Mesenchymal stem cell (in vitro differentiated cells and primary cell): ENCODE measurements at regions not wholly inside any gene's neighbourhood (a gene's known extent, or its start where the extent isn't known, plus 50 kb on each side); places are given as distances from the start of the nearest gene placed in this dataset.

Experiments
- DNase-seq: peaks from one replicate; pipeline ENCODE4 v3.0.0-alpha.2; 2013
- H2AFZ ChIP-seq: one replicate; pipeline ENCODE4 v1.6.1; 2013; ENCODE audit warnings: low read depth, mild to moderate bottlenecking, control low read depth, inconsistent platforms, low read length, moderate library complexity
- H2AK5ac ChIP-seq: 2 replicates; pipeline ENCODE4 v1.6.1; 2013; ENCODE audit warnings: low read length, moderate library complexity, mild to moderate bottlenecking, inconsistent platforms; ENCODE audit not compliant: severe bottlenecking
- H2BK120ac ChIP-seq: one replicate; pipeline ENCODE4 v1.6.1; 2013; ENCODE audit warnings: low read depth, mild to moderate bottlenecking, inconsistent platforms, low read length, moderate library complexity
- H2BK12ac ChIP-seq, 2 experiments: one replicate each; pipeline ENCODE4 v1.6.1; 2013; ENCODE audit warnings: inconsistent platforms in 2 of 2, low read length in 2 of 2, mild to moderate bottlenecking in 2 of 2, moderate library complexity in 2 of 2, control low read depth in 1 of 2
- H2BK15ac ChIP-seq: one replicate; pipeline ENCODE4 v1.6.1; 2013; ENCODE audit warnings: mild to moderate bottlenecking, low read depth, inconsistent platforms; ENCODE audit not compliant: poor library complexity, severe bottlenecking
- H2BK5ac ChIP-seq: 2 replicates; pipeline ENCODE4 v1.6.1; 2013; ENCODE audit warnings: low read depth, mild to moderate bottlenecking, low read length, control low read depth, inconsistent platforms; ENCODE audit not compliant: poor library complexity, severe bottlenecking
- H3K14ac ChIP-seq, 2 experiments: one replicate each; pipeline ENCODE4 v1.6.1; 2013; ENCODE audit warnings: inconsistent platforms in 2 of 2, low read length in 2 of 2, control low read depth in 1 of 2, mild to moderate bottlenecking in 1 of 2, moderate library complexity in 1 of 2
- H3K18ac ChIP-seq, 2 experiments: one replicate each; pipeline ENCODE4 v1.6.1; 2013; ENCODE audit warnings: inconsistent platforms in 2 of 2, low read length in 2 of 2, control low read depth in 1 of 2, low read depth in 1 of 2, mild to moderate bottlenecking in 1 of 2
- H3K23ac ChIP-seq, 2 experiments: one replicate each; pipeline ENCODE4 v1.6.1; 2013; ENCODE audit warnings: inconsistent platforms in 2 of 2, low read length in 2 of 2, mild to moderate bottlenecking in 2 of 2, moderate library complexity in 2 of 2, control low read depth in 1 of 2
- H3K27ac ChIP-seq: 2 replicates; pipeline ENCODE4 v1.5.1; 2013; ENCODE audit warnings: mild to moderate bottlenecking, moderate library complexity, low read length, control low read depth, inconsistent platforms; ENCODE audit not compliant: poor library complexity, severe bottlenecking
- H3K27me3 ChIP-seq, 2 experiments: 2 replicates each; pipeline versions ENCODE4 v1.6.1 to v1.7.0; 2013; ENCODE audit warnings: low read length in 2 of 2, mild to moderate bottlenecking in 2 of 2, moderate library complexity in 2 of 2, control low read depth in 1 of 2, inconsistent platforms in 1 of 2; ENCODE audit not compliant: control insufficient read depth in 1 of 2, insufficient read depth in 1 of 2
- H3K36me3 ChIP-seq, 2 experiments: 2 replicates each; pipeline versions ENCODE4 v1.6.1 to v1.7.0; 2013; ENCODE audit warnings: low read length in 2 of 2, control low read depth in 1 of 2, inconsistent platforms in 1 of 2, low read depth in 1 of 2, mild to moderate bottlenecking in 1 of 2; ENCODE audit not compliant: insufficient read depth in 2 of 2, control insufficient read depth in 1 of 2
- H3K4ac ChIP-seq, 2 experiments: one replicate each; pipeline ENCODE4 v1.6.1; 2013; ENCODE audit warnings: inconsistent platforms in 2 of 2, low read length in 2 of 2, mild to moderate bottlenecking in 2 of 2, moderate library complexity in 2 of 2, control low read depth in 1 of 2, low read depth in 1 of 2
- H3K4me1 ChIP-seq: 2 replicates; pipeline ENCODE4 v1.6.1; 2013; ENCODE audit warnings: low read depth, low read length, control low read depth; ENCODE audit not compliant: control insufficient read depth, insufficient read depth
- H3K4me2 ChIP-seq: 2 replicates; pipeline ENCODE4 v1.6.1; 2013; ENCODE audit warnings: low read length, mild to moderate bottlenecking, inconsistent platforms; ENCODE audit not compliant: poor library complexity, severe bottlenecking
- H3K4me3 ChIP-seq, 2 experiments: 2 replicates each; pipeline versions ENCODE4 v1.5.1 to v1.7.0; 2013; ENCODE audit warnings: low read length in 2 of 2, mild to moderate bottlenecking in 2 of 2, control low read depth in 1 of 2, low read depth in 1 of 2; ENCODE audit not compliant: insufficient read depth in 1 of 2
- H3K79me1 ChIP-seq: replicated peaks from 2 replicates; pipeline ENCODE4 v1.6.1; 2013; ENCODE audit warnings: mild to moderate bottlenecking, control low read depth, low read length, inconsistent platforms; ENCODE audit not compliant: poor library complexity, severe bottlenecking
- H3K9ac ChIP-seq: 2 replicates; pipeline ENCODE4 v1.7.0; 2013; ENCODE audit warnings: mild to moderate bottlenecking, low read length, moderate library complexity
- H3K9me3 ChIP-seq: 2 replicates; pipeline ENCODE4 v1.7.0; 2013; ENCODE audit warnings: mild to moderate bottlenecking, low read length; ENCODE audit not compliant: control insufficient read depth
- H4K8ac ChIP-seq: one replicate; pipeline ENCODE4 v1.6.1; 2013; ENCODE audit warnings: inconsistent platforms, mild to moderate bottlenecking, low read length, moderate library complexity
- H4K91ac ChIP-seq: one replicate; pipeline ENCODE4 v1.6.1; 2013; ENCODE audit warnings: mild to moderate bottlenecking, low read length, inconsistent platforms
- WGBS: methylation state at CpG from one replicate; pipeline ENCODE4 v1.1.7; 2013; ENCODE audit warnings: mixed read lengths; 5-methylcytosine and 5-hydroxymethylcytosine counted together

DNA sequence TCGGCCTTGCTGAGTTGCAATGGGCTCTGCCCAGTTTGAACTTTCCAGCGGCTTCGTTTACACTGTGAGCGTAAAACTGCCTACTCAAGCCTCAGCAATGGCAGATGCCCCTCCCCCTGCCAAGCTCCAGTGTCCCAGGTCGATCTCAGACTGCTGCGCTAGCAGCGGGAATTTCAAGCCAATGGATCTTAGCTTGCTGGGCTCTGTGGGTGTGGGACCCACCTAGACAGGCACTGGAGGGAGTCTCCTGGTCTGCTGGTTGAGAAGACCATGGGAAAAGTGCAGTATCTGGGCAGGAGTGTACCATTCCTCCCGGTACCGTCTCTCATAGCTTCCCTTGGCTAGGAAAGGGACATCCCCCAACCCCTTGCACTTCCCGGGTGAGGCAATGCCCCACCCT lies 88.2 kb downstream of the KLHL28 start:
- no peaks in the 10 kb centered on the region for H3K27me3 ChIP-seq

DNA sequence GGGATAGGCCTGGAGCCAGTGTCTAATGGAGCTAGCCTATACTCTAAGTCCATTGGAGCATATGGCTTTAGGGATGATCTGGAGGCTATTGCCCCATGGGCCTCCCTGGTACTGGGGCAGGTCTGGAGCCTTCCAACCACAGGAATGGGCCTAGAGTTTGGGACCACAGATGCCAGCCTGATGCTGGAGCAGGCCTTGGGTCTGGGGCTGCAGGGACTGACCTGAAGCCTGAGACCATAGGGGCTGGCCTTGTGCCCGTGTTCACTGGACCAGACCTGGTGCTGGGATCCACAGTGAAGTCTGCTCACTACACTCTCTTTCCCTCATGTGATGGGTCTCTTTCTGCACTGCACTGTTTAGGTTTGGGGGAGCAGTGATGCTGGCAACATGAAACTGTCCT lies 95.0 kb downstream of the KLHL28 start:
- H3K23ac ChIP-seq: no peak overlapping the region
- H2BK15ac ChIP-seq: no peak overlapping the region

More for the DNA sequence above, 88.2 kb downstream of the KLHL28 start:
- Histone ChIP-seq H4K8ac (no peak overlapping the region), H2BK5ac (no peak overlapping the region), H2BK12ac (no peak overlapping the region), H2AK5ac (no peak overlapping the region), H3K23ac (no peak overlapping the region), H3K4ac (no peak overlapping the region), H3K14ac (peak overlapping the region in 1 of 2 experiments; percentile 44), H3K18ac (peak overlapping the region in 1 of 2 experiments; percentile 43), H3K9ac (no peak overlapping the region), H2BK120ac (no peak overlapping the region), H4K91ac (no peak overlapping the region), H3K4me3 (peak overlapping the region in 1 of 2 experiments; percentile 39), H3K4me2 (peak overlapping the region; percentile 72), H3K36me3 (no peaks in the 10 kb centered on the region), H3K79me1 (no peaks in the 10 kb centered on the region), H3K4me1 (peaks cover 5% of the 10 kb centered on the region), H3K9me3 (no peaks in the 10 kb centered on the region), H2AFZ (peak overlapping the region; percentile 91), H2BK15ac (no peak overlapping the region), H3K27ac (no peak overlapping the region)
- 6% methylated on average over 9 of the region's 10 CpGs for WGBS
- DNase-seq: peak; percentile 9

DNA sequence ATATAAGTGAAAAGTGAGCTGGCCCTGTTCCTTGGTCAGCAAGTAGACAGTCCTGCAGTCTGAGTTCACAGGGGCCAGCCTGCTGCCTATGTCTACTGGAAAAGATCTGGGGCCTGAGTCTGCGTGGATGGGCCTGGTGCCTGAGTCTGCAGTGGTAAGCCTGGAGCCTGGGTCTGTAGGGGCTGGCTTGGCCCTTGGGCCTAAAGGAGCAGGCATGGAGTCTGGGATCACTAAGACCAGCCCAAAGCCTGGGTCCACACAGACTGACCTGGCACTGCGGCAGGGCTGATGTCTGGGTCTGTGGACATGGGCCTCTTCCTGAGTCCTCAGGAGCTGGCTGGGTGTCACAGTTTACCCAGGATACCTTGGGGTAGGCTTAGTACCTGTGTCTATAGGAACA lies 95.4 kb downstream of the KLHL28 start:
- no peak overlapping the region for H4K91ac ChIP-seq
- no peaks in the 10 kb centered on the region for H3K9me3 ChIP-seq
- no peaks in the 10 kb centered on the region for H3K79me1 ChIP-seq
- no peak overlapping the region for H2AK5ac ChIP-seq
- no peak overlapping the region for H2AFZ ChIP-seq
- H4K8ac ChIP-seq: no peak overlapping the region
- H3K4me2 ChIP-seq: no peak overlapping the region
- H3K27me3 ChIP-seq: peaks cover 2 to 4% of the 10 kb centered on the region in 2 experiments
- no peak overlapping the region for H3K18ac ChIP-seq
- no peak overlapping the region for H3K14ac ChIP-seq
- DNase-seq: no peak
- H3K4ac ChIP-seq: no peak overlapping the region
- no peak overlapping the region for H2BK12ac ChIP-seq
- 94% methylated on average over 2 of the region's 2 CpGs for WGBS
- no peak overlapping the region for H2BK120ac ChIP-seq
- H2BK5ac ChIP-seq: no peak overlapping the region
- no peaks in the 10 kb centered on the region for H3K4me1 ChIP-seq
- no peak overlapping the region for H3K23ac ChIP-seq
- H3K9ac ChIP-seq: no peak overlapping the region
- no peak overlapping the region for H2BK15ac ChIP-seq
- no peak overlapping the region for H3K27ac ChIP-seq
- H3K4me3 ChIP-seq: no peak overlapping the region
- no peaks in the 10 kb centered on the region for H3K36me3 ChIP-seq

More for the DNA sequence above, 95.0 kb downstream of the KLHL28 start:
- Histone ChIP-seq H3K4me1 (no peaks in the 10 kb centered on the region), H2AFZ (no peak overlapping the region), H3K18ac (no peak overlapping the region), H3K27me3 (peaks cover 2 to 4% of the 10 kb centered on the region in 2 experiments), H2BK12ac (no peak overlapping the region), H4K91ac (no peak overlapping the region), H2AK5ac (no peak overlapping the region), H3K9me3 (no peaks in the 10 kb centered on the region), H3K9ac (no peak overlapping the region), H3K79me1 (no peaks in the 10 kb centered on the region), H2BK5ac (no peak overlapping the region), H3K27ac (no peak overlapping the region), H3K4ac (no peak overlapping the region), H3K14ac (peak overlapping the region in 1 of 2 experiments; percentile 26), H4K8ac (no peak overlapping the region), H3K4me2 (no peak overlapping the region), H3K4me3 (no peak overlapping the region), H2BK120ac (no peak overlapping the region), H3K36me3 (no peaks in the 10 kb centered on the region)
- no peak for DNase-seq
- 86% methylated on average over 1 of the region's 1 CpG for WGBS

DNA sequence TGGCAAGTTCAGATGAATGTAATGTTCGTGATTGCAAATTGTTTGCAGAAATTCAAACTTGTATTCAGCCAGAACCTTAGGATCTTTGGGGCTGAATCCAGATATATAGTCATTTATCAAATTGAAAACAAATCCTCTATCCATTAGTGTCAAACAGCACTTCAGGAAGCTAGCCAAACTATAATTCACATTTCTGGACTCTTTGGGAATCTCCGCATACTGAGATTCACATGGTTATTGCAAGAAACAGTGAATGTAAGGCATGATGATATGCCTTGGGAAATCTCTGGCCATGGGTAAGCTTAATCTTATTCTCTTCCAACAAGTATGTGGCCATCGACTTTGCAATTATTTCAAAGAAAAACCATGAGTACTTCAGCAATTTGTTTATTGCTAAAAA lies 98.5 kb downstream of the KLHL28 start:
- no peak overlapping the region for H2AFZ ChIP-seq
- no peaks in the 10 kb centered on the region for H3K4me1 ChIP-seq
- H3K4ac ChIP-seq: no peak overlapping the region
- H4K8ac ChIP-seq: no peak overlapping the region
- H3K23ac ChIP-seq: no peak overlapping the region
- H3K4me3 ChIP-seq: no peak overlapping the region
- H3K4me2 ChIP-seq: no peak overlapping the region
- H2BK15ac ChIP-seq: no peak overlapping the region
- no peak overlapping the region for H4K91ac ChIP-seq
- WGBS: 50% methylated on average over 1 of the region's 3 CpGs
- H2BK12ac ChIP-seq: no peak overlapping the region
- no peak overlapping the region for H2BK5ac ChIP-seq
- no peak overlapping the region for H3K14ac ChIP-seq
- H3K18ac ChIP-seq: no peak overlapping the region
- H3K36me3 ChIP-seq: no peaks in the 10 kb centered on the region
- no peaks in the 10 kb centered on the region for H3K79me1 ChIP-seq
- no peak overlapping the region for H2BK120ac ChIP-seq
- no peak overlapping the region for H3K9ac ChIP-seq
- no peak overlapping the region for H2AK5ac ChIP-seq
- H3K27ac ChIP-seq: no peak overlapping the region
- H3K27me3 ChIP-seq: peaks cover 2 to 4% of the 10 kb centered on the region in 2 experiments
- DNase-seq: no peak
- H3K9me3 ChIP-seq: no peaks in the 10 kb centered on the region
